Left lung (tissue), 4 donors: ENCODE measurements at regions not wholly inside any gene's neighbourhood (a gene's known extent, or its start where the extent isn't known, plus 50 kb on each side); places are given as distances from the start of the nearest gene placed in this dataset.

Source experiments
- ATAC-seq: fragments of 200-7000 bp; cut with Tn5 transposase; one replicate; pipeline ENCODE4 v1.9.1; 2020; ENCODE audit warnings: moderate library complexity
- DNase-seq, 4 donors: peaks; one replicate each; pipeline ENCODE4 v3.0.0-alpha.2; 2013 to 2020
- H3K27ac ChIP-seq, 2 donors: fragments of 200-600 bp; sonication (generic) in 1 of 2; one replicate each; pipeline versions ENCODE4 v1.5.0 to v1.8.0; 2020 to 2021
- H3K27me3 ChIP-seq, 2 donors: fragments of 200-600 bp; sonication (generic) in 1 of 2; one replicate each; pipeline versions ENCODE4 v1.5.0 to v1.8.0; 2020 to 2021
- H3K36me3 ChIP-seq, 2 donors: fragments of 200-600 bp; sonication (generic) in 1 of 2; one replicate each; pipeline versions ENCODE4 v1.5.0 to v1.8.0; 2020 to 2021
- H3K4me1 ChIP-seq, 2 donors: fragments of 200-600 bp; one replicate each; pipeline ENCODE4 v1.8.0; 2021
- H3K4me3 ChIP-seq, 2 donors: fragments of 200-600 bp; sonication (generic) in 1 of 2; one replicate each; pipeline versions ENCODE4 v1.5.0 to v1.8.0; 2020 to 2021; ENCODE audit warnings: mild to moderate bottlenecking in 1 of 2
- H3K9me3 ChIP-seq, 2 donors: fragments of 200-600 bp; sonication (generic) in 1 of 2; one replicate each; pipeline versions ENCODE4 v1.5.0 to v1.8.0; 2020 to 2021
- CTCF ChIP-seq, 2 donors: fragments of 200-600 bp; sonication (generic) in 1 of 2; IDR thresholded peaks; one replicate each; pipeline versions ENCODE4 v1.5.0 to v1.8.0; 2021; ENCODE audit warnings: antibody characterized with exemption in 2 of 2
- intact Hi-C, 2 donors: fragments of 100-400 bp; cut with DNase I; formaldehyde crosslinking; loops; one replicate each; pipeline versions ENCODE4 v1.11.2 to v1.14.2; 2022
- donor health status: DM: no; HTN: yes; CAD: no.
- donor health status: DM: no; HTN: no; CAD: no.

GRCh38 chr7:22670422-22670815, 56.6 kb upstream of the IL6 start:
- DNase-seq (no peak), ATAC-seq (no peak)
- no peaks in the 10 kb centered on the region for H3K36me3 ChIP-seq
- no peak overlapping the region for H3K27ac ChIP-seq
- intact Hi-C loops: no loop called here
- no peaks in the 10 kb centered on the region for H3K27me3 ChIP-seq
- H3K4me3 ChIP-seq: no peak overlapping the region
- H3K9me3 ChIP-seq: no peaks in the 10 kb centered on the region
- peaks cover 0 to 5% of the 10 kb centered on the region in 2 donors for H3K4me1 ChIP-seq
- TF ChIP-seq CTCF (IDR thresholded peaks at IDR 0.05): no peak

DNA sequence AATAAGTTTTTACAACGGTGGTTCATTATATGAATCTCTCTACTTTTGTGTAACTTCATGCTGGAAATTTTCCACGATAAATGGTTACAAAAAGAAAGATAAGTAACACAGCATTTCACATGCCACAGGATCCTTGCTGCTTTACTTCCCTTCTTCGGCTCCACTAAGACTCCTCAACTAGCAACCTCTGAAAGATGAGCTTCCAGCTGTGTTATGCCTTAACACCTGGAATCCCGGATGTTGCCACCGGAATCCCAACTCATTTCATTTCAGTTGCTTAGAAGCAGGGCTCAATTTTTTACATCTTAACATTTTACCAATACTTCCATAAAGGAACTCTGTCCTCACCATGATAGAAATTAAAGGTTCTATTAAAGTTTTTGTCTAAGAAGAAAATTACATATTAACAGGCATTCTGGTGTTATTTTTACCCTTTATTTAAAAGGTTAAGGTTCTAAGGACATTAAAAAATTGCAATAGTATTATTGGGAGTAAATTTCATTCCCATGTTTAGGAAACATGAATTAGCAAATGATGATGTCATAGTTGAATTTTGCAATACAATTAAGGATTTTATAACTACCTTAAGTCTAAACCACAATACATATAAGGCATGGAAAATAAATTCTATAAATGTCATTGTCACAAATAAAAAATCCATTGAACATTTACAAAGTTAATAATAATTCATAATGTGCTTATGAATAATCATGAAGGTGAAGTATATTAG, 57.1 kb upstream of the IL6 start:
- no peak for TF ChIP-seq CTCF (IDR thresholded peaks at IDR 0.05)
- Histone ChIP-seq H3K9me3 (no peaks in the 10 kb centered on the region), H3K4me1 (no peaks in the 10 kb centered on the region), H3K4me3 (no peak overlapping the region), H3K27me3 (no peaks in the 10 kb centered on the region), H3K36me3 (no peaks in the 10 kb centered on the region), H3K27ac (no peak overlapping the region)
- intact Hi-C loops: no loop called here
- ATAC-seq: no peak
- DNase-seq: no peak

- no peaks in the 10 kb centered on the region for H3K27me3 ChIP-seq
- intact Hi-C loops: no loop called here
- ATAC-seq: no peak
- no peaks in the 10 kb centered on the region for H3K36me3 ChIP-seq
- no peaks in the 10 kb centered on the region for H3K9me3 ChIP-seq
- no peak overlapping the region for H3K27ac ChIP-seq
- no peaks in the 10 kb centered on the region for H3K4me1 ChIP-seq
- no peak for DNase-seq
- no peak overlapping the region for H3K4me3 ChIP-seq
- TF ChIP-seq CTCF (IDR thresholded peaks at IDR 0.05): no peak
Measured at GRCh38 chr7:22668971-22669401, 58.0 kb upstream of the IL6 start.

DNA sequence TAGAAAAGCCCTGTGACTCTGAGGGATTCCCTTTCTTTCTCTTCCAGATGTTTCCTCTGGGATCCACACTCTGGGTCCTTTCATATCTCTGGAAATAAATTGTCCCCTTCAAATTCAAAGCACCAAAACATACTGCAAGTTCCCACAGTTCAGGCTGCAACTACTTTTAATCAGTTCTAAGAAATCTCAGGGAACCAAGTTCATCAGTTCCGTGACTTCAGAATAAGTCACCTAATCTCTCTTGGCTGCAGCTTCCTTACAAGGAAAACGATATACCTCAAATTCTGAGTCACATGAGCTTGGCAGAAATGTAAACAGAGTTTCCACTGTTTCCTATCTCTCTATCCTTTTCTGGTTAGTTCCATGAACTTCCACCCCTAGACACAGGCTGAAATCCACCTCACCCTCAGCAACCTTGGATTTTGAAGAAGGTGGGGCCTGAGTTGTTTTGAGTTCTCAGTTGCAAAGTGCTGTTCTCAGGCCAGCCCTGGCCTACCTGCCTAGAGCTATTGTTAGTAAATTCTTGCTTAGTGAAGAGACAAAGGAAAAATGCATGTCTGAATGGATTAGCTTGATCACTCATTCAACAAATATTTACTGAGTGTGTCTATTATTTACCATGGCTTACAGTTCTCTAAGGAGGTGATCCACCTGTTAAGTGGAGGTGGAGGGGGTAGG, 59.3 kb upstream of the IL6 start:
- TF ChIP-seq CTCF (IDR thresholded peaks at IDR 0.05): no peak
- intact Hi-C loops: no loop called here
- ATAC-seq: peak; percentile 19
- Histone ChIP-seq H3K9me3 (no peaks in the 10 kb centered on the region), H3K27me3 (no peaks in the 10 kb centered on the region), H3K4me1 (peaks cover 0 to 12% of the 10 kb centered on the region in 2 donors), H3K27ac (no peak overlapping the region), H3K36me3 (no peaks in the 10 kb centered on the region), H3K4me3 (no peak overlapping the region)
- no peak for DNase-seq

GRCh38 chr7:22667187-22667561, 59.8 kb upstream of the IL6 start:
- Histone ChIP-seq H3K27ac (no peak overlapping the region), H3K9me3 (no peaks in the 10 kb centered on the region), H3K27me3 (no peaks in the 10 kb centered on the region), H3K36me3 (no peaks in the 10 kb centered on the region), H3K4me1 (peaks cover 0 to 15% of the 10 kb centered on the region in 2 donors), H3K4me3 (no peak overlapping the region)
- ATAC-seq: no peak
- TF ChIP-seq CTCF (IDR thresholded peaks at IDR 0.05): no peak
- intact Hi-C loops: no loop called here
- DNase-seq: no peak
